MM.1S (cell line): ENCODE measurements at regions not wholly inside any gene's neighbourhood (a gene's known extent, or its start where the extent isn't known, plus 50 kb on each side); places are given as distances from the start of the nearest gene placed in this dataset.

ENCODE experiments used
- DNase-seq: peaks from one replicate; pipeline ENCODE4 v3.0.0-alpha.2; 2015
- H2AFZ ChIP-seq: fragments of 300-600 bp; sonication (generic); 2 replicates; pipeline ENCODE4 v1.6.0; 2016; ENCODE audit warnings: antibody characterized with exemption, low read length
- H3F3A ChIP-seq: fragments of 300-600 bp; sonication (generic); 2 replicates; pipeline ENCODE4 v1.6.1; 2016; ENCODE audit warnings: mild to moderate bottlenecking, antibody characterized with exemption, low read length, moderate library complexity, mixed read lengths; ENCODE audit not compliant: insufficient read depth
- H3K27ac ChIP-seq: fragments of 300-600 bp; sonication (generic); 2 replicates; pipeline ENCODE4 v1.5.1; 2016; ENCODE audit warnings: mild to moderate bottlenecking, low read length
- H3K27me3 ChIP-seq: fragments of 300-600 bp; sonication (generic); replicated peaks from 2 replicates; pipeline ENCODE4 v1.6.0; 2016; ENCODE audit warnings: low read length; ENCODE audit not compliant: insufficient read depth
- H3K36me3 ChIP-seq: fragments of 300-600 bp; sonication (generic); replicated peaks from 2 replicates; pipeline ENCODE4 v1.6.1; 2016; ENCODE audit warnings: mild to moderate bottlenecking, low read length, mixed read lengths; ENCODE audit not compliant: insufficient read depth
- H3K4me1 ChIP-seq: fragments of 300-600 bp; sonication (generic); 2 replicates; pipeline ENCODE4 v1.6.1; 2016; ENCODE audit warnings: low read length, mixed read lengths
- H3K4me2 ChIP-seq: fragments of 300-600 bp; sonication (generic); 2 replicates; pipeline ENCODE4 v1.6.0; 2016; ENCODE audit warnings: low read depth, low read length
- H3K4me3 ChIP-seq: fragments of 300-600 bp; sonication (generic); 2 replicates; pipeline ENCODE4 v1.5.1; 2016; ENCODE audit warnings: low read length, mixed read lengths
- H3K79me2 ChIP-seq: fragments of 300-600 bp; sonication (generic); 2 replicates; pipeline ENCODE4 v1.6.1; 2016; ENCODE audit warnings: mixed run types, low read length, mixed read lengths
- H3K9ac ChIP-seq: fragments of 300-600 bp; sonication (generic); 2 replicates; pipeline ENCODE4 v1.6.1; 2016; ENCODE audit warnings: low read length, mixed read lengths
- H3K9me2 ChIP-seq: fragments of 300-600 bp; sonication (generic); replicated peaks from 2 replicates; pipeline ENCODE4 v1.6.1; 2016; ENCODE audit warnings: mild to moderate bottlenecking, low read length, mixed read lengths; ENCODE audit not compliant: insufficient read depth
- H3K9me3 ChIP-seq: fragments of 300-600 bp; sonication (generic); replicated peaks from 2 replicates; pipeline ENCODE4 v1.6.1; 2016; ENCODE audit warnings: mild to moderate bottlenecking, low read length, mixed read lengths; ENCODE audit not compliant: insufficient read depth
- H4K20me1 ChIP-seq: fragments of 300-600 bp; sonication (generic); 2 replicates; pipeline ENCODE4 v1.6.1; 2016; ENCODE audit warnings: mild to moderate bottlenecking, low read length, moderate library complexity, mixed read lengths; ENCODE audit not compliant: insufficient read depth
- EZH2 ChIP-seq: fragments of 300-600 bp; sonication (generic); optimal IDR thresholded peaks from 2 replicates; pipeline ENCODE3; 2017; ENCODE audit warnings: low read depth, mild to moderate bottlenecking, antibody characterized with exemption, low read length, mixed read lengths
- EZH2phosphoT487 ChIP-seq: fragments of 300-600 bp; sonication (generic); IDR thresholded peaks from 2 replicates; pipeline ENCODE4 v1.6.1; 2018; ENCODE audit warnings: antibody characterized with exemption, low read length
- TF ChIP-seq, protein P1 (sequence below): fragments of 300-600 bp; sonication (generic); IDR thresholded peaks from 2 replicates; pipeline ENCODE4 v1.5.1; 2016; ENCODE audit warnings: antibody characterized with exemption, low read length, mixed read lengths

DNA sequence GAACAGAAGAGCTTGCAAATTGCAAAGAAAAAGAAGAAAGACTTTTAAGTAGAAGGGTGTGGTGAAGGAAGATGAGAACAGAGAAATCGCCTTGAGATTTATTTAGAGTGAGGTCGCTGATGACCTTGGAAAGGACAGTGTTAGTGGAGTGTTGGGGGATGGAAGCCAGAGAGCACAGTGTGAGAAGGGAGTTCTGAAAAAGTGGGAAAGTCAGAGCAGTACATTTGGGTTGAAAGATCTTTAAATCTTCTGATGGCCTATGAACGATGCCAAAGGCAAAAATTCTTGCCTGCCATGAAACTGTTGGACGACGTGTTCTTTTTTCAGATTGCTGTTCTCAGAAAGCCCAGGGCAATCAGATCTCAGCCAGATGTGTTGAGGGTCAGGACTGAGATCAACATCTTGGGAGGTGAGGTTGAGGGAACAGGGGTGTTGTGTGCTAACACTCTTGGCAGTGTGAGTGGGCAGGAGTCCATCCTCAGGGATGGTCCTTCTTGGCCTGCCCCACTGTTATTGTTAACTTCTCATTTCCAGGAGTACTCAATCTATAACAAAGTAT is 330.1 kb downstream of the MAP2K6 start:
- no peaks in the 10 kb centered on the region for H3K4me1 ChIP-seq
- H4K20me1 ChIP-seq = no peaks in the 10 kb centered on the region
- H3K36me3 ChIP-seq = no peaks in the 10 kb centered on the region
- no peaks in the 10 kb centered on the region for H3K9me2 ChIP-seq
- DNase-seq = no peak
- no peak overlapping the region for H2AFZ ChIP-seq
- H3K27me3 ChIP-seq = no peaks in the 10 kb centered on the region
- H3K4me2 ChIP-seq = no peak overlapping the region
- no peak overlapping the region for H3K4me3 ChIP-seq
- H3K27ac ChIP-seq = no peak overlapping the region
- TF ChIP-seq EZH2phosphoT487 (no peak), EZH2 (no peak)
- TF ChIP-seq, protein P1, sequence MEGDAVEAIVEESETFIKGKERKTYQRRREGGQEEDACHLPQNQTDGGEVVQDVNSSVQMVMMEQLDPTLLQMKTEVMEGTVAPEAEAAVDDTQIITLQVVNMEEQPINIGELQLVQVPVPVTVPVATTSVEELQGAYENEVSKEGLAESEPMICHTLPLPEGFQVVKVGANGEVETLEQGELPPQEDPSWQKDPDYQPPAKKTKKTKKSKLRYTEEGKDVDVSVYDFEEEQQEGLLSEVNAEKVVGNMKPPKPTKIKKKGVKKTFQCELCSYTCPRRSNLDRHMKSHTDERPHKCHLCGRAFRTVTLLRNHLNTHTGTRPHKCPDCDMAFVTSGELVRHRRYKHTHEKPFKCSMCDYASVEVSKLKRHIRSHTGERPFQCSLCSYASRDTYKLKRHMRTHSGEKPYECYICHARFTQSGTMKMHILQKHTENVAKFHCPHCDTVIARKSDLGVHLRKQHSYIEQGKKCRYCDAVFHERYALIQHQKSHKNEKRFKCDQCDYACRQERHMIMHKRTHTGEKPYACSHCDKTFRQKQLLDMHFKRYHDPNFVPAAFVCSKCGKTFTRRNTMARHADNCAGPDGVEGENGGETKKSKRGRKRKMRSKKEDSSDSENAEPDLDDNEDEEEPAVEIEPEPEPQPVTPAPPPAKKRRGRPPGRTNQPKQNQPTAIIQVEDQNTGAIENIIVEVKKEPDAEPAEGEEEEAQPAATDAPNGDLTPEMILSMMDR = no peak
- H3F3A ChIP-seq = no peaks in the 10 kb centered on the region
- no peak overlapping the region for H3K9ac ChIP-seq
- H3K79me2 ChIP-seq = no peaks in the 10 kb centered on the region
- no peaks in the 10 kb centered on the region for H3K9me3 ChIP-seq

DNA sequence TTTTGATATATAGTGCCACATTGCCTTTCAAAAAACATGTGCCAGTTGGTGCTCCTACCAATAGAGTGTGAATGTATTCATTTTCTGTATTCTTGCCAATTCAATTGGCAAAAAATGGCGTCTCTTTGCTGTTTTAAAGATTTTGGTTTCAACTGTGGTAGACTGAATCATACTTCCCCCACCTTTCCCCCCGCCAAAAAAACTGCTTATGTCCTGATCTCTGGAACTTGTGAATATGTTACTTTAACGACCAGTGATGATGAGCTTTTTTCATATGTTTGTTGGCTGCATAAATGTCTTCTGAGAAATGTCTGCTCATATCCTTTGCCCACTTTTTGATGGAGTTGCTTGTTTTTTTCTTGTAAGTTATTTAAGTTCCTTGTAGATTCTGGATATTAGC is 325.1 kb upstream of the KCNJ16 start:
- Histone ChIP-seq H3K9me3 (no peaks in the 10 kb centered on the region), H3K4me3 (no peak overlapping the region), H4K20me1 (no peaks in the 10 kb centered on the region), H3K27ac (no peak overlapping the region), H3K4me1 (no peaks in the 10 kb centered on the region), H3K36me3 (no peaks in the 10 kb centered on the region), H3K79me2 (no peaks in the 10 kb centered on the region), H3K27me3 (no peaks in the 10 kb centered on the region), H3F3A (no peaks in the 10 kb centered on the region), H3K4me2 (no peak overlapping the region), H3K9ac (no peak overlapping the region), H2AFZ (no peak overlapping the region), H3K9me2 (no peaks in the 10 kb centered on the region)
- DNase-seq = no peak
- TF ChIP-seq EZH2phosphoT487 (no peak), EZH2 (no peak)
- TF ChIP-seq, protein P1 = no peak

DNA sequence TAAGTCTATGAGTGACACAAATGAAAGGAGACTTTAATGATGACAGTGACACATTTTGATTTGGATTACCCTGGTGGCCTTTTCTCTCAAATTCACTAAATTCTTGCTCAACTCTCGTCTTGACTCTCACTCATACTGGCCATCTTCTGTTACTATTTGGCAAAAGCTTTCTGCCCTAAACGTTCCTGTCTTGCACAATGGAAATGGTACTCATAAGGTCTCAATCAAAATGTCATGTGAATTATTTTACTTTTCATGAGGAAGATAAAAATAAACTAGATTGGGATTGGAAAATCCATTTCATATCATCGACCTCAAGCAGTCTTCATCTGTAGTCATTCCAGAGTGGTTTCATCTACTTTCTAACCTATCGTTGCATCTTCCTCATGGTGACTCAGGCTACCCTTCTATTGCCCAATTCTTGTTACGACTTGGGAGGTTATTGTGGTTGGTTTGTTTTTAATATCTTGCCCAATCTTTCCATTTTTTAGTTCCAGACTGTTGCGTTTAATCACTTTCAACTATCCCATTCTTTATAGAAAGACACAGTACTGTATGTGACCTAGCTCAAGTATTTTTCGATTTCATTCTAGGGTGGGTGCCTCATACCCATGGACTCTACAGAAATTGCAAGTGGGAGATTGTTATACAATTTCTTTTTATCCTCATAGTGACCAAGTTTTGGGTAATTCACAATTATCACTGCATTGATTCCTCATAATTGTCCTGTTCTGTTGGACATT is 317.2 kb upstream of the KCNJ16 start:
- no peak overlapping the region for H3K4me3 ChIP-seq
- TF ChIP-seq EZH2phosphoT487 (no peak), EZH2 (no peak)
- TF ChIP-seq, protein P1 = no peak
- no peaks in the 10 kb centered on the region for H3K9me3 ChIP-seq
- H3K36me3 ChIP-seq = no peaks in the 10 kb centered on the region
- no peaks in the 10 kb centered on the region for H3K4me1 ChIP-seq
- no peaks in the 10 kb centered on the region for H3K27me3 ChIP-seq
- H3F3A ChIP-seq = no peaks in the 10 kb centered on the region
- H3K9me2 ChIP-seq = no peaks in the 10 kb centered on the region
- no peak overlapping the region for H3K4me2 ChIP-seq
- H2AFZ ChIP-seq = no peak overlapping the region
- no peak overlapping the region for H3K9ac ChIP-seq
- no peaks in the 10 kb centered on the region for H4K20me1 ChIP-seq
- no peak for DNase-seq
- no peaks in the 10 kb centered on the region for H3K79me2 ChIP-seq
- H3K27ac ChIP-seq = no peak overlapping the region
